Panc1 (cell line): ENCODE measurements at regions not wholly inside any gene's neighbourhood (a gene's known extent, or its start where the extent isn't known, plus 50 kb on each side); places are given as distances from the start of the nearest gene placed in this dataset.

Experiments
- CTCF ChIP-seq: fragments of 450-650 bp; IDR thresholded peaks from 2 replicates; pipeline ENCODE4 v1.5.1; 2017; ENCODE audit warnings: mild to moderate bottlenecking
- POLR2AphosphoS5 ChIP-seq: IDR thresholded peaks from 2 replicates; pipeline ENCODE4 v1.6.1; 2012; ENCODE audit warnings: mild to moderate bottlenecking, low read depth, low read length, moderate library complexity
- REST ChIP-seq, 2 experiments: IDR thresholded peaks; 2 replicates each; pipeline ENCODE4 v1.6.1; 2011 to 2012; ENCODE audit warnings: low read depth in 2 of 2, control low read depth in 1 of 2, low read length in 1 of 2, mild to moderate bottlenecking in 1 of 2, moderate library complexity in 1 of 2; ENCODE audit not compliant: insufficient read depth in 1 of 2
- TCF7L2 ChIP-seq: IDR thresholded peaks from 2 replicates; pipeline ENCODE4 v1.6.1; 2011; ENCODE audit warnings: mild to moderate bottlenecking, low read depth, low read length, inconsistent platforms

DNA sequence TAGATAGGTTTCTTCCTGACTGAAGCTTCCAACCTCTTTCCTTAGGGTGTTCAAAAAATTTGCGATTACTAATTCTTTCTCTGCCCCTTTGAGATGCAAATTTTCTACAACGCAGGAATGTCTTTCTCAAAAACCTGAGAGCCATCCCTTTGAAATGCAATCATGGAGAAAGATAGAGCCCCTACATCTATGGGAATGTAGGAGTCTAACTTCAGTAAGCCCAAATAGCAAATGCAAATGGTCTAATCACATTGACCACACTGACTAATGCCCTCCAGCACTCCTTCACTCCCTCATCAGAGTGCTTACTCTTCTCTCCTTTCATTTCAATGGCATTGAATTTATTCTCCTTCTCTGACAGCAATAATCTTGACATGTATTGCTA is 107.1 kb downstream of the SLC6A15 start:
- TF ChIP-seq CTCF: no peak
- no peak for TF ChIP-seq TCF7L2
- no peak for TF ChIP-seq POLR2AphosphoS5
- no peak for TF ChIP-seq REST (IDR thresholded peaks at IDR 0.05; ENCODE audit: insufficient read depth in 1 of 2, low read depth in 2 of 2, low read length in 1 of 2)
